Prostate gland (tissue), 1 donor: ENCODE measurements at regions not wholly inside any gene's neighbourhood (a gene's known extent, or its start where the extent isn't known, plus 50 kb on each side); places are given as distances from the start of the nearest gene placed in this dataset.

Experiments used
- POLR2A ChIP-seq: fragments of 450-650 bp; IDR thresholded peaks from one replicate; pipeline ENCODE4 v1.6.1; 2016; ENCODE audit warnings: antibody characterized with exemption, mild to moderate bottlenecking
- POLR2AphosphoS5 ChIP-seq: sonication (generic); formaldehyde crosslinking; IDR thresholded peaks from one replicate; pipeline ENCODE4 v1.6.1; 2017; ENCODE audit warnings: antibody characterized with exemption

DNA sequence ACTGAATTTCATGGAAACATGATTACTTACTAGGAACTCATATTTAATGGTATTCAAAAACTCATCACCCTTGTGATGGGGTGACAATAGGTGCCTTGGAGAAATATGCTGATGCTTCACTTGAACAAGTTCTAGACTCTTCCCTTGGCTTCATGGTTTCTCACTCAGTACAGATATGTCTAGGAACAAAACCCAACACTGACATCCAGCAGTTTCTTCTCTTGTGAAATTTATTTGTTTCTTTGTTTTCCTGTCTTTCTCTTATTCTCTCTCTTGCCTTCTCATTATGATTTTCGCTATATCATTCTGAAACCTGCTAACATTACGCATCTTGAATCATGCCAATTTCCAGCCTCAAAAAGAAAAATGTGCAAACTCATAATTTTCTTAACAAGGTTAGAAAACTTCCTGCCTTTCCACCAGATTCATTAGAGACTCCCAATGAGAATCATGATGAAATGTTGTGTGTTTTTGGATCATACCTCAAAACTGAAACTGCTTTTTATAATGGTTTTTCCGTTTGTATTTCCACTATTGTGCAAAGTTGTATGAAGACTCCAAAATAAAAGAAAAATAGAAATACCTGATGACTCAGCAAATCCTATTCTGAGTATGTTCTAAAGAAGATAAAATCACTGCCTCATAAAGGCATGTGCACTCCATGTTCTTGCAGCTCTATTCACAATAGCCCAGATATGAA lies 1021.5 kb downstream of the TMEM121 start:
- TF ChIP-seq POLR2AphosphoS5 (no peak), POLR2A (no peak)
